ENCODE measurements at regions not wholly inside any gene's neighbourhood (a gene's known extent, or its start where the extent isn't known, plus 50 kb on each side); places are given as distances from the start of the nearest gene placed in this dataset.

DNA sequence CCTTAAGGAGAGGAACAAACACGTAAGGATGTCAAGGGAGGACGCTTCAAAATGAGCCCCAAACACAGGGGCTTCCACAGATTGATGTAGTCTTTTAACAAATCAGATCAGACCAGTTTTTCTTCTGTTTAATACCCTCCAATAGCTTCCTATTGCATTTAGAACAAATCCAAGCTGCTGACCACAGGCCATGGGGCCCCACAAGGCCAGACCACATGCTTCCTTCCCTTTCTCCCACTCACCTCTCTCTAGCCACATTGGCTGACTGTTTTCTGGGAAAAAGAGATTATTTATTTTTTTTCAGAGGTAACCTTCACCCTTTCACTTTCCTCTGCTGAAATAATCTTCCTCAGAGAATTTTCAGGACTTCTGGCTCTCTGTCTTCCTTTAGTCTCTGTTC, 380.6 kb downstream of the SIPA1L2 start:
- DNase-seq (ENCODE audit: low read depth, low spot score), result no peak

DNA sequence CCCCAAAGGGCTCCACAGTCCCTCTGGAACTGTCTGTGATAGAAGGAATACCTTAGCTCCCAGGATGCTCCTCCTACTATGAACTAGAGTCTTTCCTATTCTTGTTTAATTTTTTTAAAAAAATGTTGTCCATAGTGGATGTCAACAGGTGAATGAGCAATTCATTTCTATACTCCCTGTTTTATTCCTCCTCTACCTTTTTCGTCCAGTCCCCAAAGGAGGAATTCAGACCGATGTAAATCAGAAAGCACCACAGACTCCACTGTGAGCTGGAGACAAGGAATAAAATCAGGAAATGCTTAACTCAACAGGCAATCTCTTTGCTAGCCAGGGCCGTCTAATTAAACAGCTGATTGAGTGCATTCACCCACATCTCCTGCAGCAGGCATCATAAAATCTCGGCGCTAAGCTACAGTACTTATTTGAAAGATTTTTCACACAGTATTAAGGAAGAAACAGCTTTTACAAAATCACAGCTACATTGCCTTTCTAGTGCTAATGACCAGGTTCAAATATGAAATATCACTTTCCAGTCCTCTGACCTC, 381.6 kb downstream of the SIPA1L2 start:
- DNase-seq (ENCODE audit: low read depth, low spot score), result no peak

DNA sequence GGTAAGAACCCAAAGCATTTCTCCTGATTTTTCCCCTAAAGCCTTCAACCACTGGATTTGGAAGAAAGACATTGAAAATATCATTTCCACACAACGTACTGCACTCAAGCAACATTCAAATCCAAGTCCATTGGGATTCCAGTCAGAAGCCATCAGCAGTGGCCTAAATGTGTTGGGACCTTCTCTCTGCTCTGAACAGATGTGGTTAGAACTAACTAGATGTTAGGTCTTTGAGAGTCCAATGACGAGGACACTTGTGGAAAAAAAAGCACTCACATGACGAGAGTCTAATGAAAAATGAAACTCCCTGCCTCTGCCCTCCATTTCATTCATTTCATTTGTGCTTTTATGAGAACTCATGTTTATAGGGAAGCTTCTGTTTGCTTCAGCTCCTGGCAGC, 382.3 kb downstream of the SIPA1L2 start:
- no peak for DNase-seq (ENCODE audit: low read depth, low spot score)

DNA sequence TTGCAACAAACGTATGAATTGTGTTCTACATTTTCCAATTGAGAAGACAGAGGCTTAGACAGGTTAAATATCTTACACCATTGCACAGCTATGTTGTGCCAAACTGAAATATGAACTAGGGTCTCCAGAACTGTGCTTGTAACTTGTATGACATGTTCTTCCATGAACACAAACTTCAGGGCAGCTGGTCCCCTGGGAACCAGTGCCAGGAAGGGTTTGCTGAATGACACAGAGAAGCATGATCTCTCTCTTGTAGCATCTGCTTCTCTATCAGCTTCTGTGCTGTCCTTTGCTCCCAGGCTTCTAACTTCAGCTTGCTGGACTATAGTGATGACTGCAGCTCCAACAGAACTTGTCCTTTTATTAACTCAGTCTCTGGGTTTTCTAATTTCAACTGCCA, 385.5 kb downstream of the SIPA1L2 start:
- DNase-seq (ENCODE audit: low read depth, low spot score), result no peak

DNA sequence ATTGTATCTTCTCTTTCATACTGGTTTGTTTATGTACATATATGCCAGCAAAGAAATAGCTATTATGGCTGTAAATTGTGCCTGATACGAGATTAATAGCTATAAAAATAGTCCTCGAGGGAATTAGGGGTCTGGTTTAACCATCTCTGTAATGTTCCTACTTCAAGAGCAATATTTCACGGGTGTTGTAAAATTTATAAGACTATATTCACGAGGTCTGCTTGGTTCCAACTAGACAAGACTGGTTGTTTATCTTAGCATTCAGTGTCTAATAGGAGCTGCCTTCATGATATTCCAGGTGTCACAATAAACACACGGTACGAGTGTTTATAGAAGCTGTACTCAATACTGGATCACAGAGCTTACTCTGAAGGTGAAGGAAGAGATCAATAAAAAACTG, 389.9 kb downstream of the SIPA1L2 start:
- no peak for DNase-seq (ENCODE audit: low read depth, low spot score)

DNA sequence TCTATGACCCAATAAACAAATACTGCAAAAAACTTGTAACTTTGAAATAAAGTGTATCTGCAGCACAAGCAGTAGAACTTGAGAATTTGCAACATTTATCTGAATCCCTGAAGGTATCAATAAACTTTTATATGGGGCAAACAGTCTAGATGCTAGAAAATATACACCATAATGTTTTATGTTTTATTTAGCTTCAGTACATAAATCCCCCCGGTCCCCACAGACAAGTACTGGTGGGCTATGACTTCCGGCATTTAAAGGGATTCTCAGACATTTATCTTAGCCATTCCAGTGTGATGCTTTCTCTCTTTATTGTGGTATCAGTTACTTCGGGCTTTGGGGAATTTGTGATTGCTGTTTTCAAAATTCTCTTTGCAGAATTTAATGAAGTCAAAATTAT, 390.4 kb downstream of the SIPA1L2 start:
- no peak for DNase-seq (ENCODE audit: low read depth, low spot score)

DNA sequence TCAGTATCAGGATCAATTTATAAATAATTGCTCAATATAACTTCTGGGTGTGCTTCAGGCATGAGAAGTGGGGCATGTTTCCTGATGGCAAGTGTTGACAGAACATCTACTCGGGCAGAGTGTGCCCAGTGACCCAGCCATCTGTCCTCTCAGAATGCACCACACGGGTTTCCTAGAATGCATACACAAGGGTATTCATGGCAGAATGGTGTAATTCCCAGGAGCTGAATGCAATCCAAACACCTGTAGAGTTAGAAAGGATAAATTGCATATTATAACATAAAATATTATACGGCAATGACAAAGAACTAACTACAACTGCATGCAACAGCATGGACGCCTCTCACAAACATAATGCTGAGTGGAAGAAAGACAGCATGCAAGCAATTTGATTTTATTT, 391.9 kb downstream of the SIPA1L2 start:
- DNase-seq (ENCODE audit: low read depth, low spot score), result no peak

DNA sequence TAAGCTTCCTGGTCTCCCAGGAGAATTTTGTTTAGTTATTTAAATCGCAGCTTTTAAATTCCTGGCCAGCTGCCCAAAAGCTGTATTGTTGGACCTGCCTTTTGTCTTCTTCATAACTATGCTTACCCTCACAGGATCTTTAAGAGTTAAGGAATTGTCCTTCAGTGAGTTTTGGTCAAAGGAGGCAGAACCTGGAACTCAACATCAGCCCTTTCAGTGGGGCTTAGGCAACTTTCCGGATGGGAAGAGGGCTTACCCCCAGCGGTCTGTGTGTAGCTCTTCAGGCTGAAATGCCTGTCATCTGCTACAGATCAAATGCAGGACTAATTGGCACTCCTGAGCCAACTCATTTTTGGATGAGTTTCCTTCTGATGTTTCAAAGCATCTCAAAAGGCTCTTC, 402.6 kb downstream of the SIPA1L2 start:
- DNase-seq (ENCODE audit: low read depth, low spot score), result peak; percentile 52

DNA sequence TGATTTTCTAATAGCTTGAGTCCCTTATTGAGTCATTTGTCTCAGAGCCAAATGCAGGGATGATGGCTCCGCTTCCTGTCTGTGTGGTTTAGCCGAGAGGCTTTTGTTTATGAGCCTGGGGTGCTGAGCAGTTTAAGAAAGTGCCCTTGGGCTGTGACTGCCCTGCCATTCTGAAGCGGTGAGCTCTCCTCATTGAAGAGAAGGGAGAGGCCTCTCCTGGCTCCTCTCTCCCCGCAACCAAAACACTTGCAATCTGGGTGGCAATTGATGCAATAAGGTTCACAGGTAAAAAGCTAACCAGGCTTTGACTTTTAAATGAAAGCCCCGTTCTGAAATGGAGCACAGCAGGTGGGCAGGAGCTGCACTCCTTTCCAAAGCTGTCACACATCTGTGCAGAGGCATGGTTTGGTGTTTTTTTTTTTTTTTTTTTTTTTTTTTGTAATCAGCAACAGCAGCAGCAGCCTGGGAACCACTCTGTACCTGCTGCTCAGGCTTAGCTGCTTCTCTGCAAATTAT, 403.7 kb downstream of the SIPA1L2 start:
- DNase-seq (ENCODE audit: low read depth, low spot score), result peak; percentile 92

DNA sequence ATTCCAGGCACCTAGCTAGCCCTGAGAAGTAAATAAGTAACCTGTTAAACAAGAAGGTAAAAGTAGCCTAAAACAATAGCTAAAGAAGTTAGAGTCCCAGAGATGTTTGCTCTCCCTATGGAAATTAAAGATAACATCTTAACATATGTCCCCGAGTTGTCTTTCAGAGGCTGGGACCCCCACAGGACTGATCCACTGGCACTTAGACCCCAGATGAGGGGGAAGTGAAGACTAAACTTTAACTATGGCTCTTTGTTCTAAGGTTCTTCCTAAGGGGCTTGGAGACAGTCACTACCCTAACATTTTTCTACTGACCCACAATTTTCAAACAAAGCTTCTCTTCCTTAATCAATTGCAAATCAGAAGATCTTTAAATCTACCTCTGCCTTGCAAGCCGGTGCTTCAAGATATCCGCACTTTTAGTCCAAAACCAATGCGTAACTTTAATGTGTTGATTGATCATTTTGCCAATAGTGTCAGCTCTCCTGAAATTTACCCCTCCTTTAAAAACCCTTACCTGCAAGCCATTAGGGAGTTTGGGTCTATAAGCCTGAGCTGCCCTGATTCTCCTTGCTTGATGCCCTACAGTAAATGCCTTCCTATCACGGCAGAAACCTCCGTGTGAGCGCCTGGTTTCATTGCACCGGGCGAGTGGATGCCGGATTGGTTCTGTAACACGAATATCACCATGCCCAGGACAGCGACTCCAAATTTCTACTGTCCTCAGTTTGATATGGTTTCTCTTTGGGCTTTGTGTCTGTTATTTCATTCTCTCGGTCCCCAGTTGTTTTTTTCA, 404.4 kb downstream of the SIPA1L2 start:
- peak; percentile 20 for DNase-seq (ENCODE audit: low read depth, low spot score)

DNA sequence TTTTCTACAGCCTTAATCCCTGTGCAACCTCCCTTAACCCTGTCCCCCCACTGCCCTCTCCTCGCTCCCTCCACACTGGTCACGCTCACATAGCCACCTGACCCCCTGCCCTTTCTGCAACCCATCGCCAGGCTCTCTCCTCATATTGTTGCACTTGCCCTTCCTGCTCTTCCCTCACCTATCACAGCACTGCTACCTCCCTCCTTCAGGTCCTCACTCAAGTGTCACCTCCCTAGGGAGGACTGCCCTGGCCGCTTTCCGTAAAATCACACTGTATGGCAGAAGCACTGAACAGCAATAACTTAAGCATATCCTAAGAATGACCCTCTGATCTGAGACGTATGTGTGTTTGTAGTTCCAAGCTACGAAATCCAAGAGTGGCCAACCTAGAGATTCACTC, 406.0 kb downstream of the SIPA1L2 start:
- DNase-seq (ENCODE audit: low read depth, low spot score), result no peak

DNA sequence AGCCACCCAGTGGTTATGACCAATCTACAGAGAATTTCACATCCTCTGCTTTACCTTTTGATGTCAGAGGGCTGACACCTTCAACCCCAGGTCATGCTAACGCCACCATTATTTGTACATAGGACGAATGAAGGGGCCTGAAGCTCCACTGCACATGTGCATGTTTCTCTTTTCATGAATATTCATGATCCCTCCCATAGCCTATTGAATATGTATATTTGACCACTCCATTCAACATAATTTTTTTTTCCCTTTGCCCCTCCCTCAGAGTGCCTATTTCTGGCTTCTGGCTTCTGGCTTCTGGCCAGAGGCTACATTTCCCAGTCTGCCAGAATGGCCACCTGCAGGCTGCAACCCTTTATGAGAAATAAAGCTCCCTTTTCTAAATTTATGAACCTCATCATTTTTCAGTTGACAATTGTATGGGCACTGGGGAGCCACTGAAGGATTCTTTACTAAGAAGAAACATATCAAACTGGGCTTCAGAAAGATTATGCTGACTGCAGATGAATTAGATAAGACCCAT, 406.7 kb downstream of the SIPA1L2 start:
- no peak for DNase-seq (ENCODE audit: low read depth, low spot score)

DNA sequence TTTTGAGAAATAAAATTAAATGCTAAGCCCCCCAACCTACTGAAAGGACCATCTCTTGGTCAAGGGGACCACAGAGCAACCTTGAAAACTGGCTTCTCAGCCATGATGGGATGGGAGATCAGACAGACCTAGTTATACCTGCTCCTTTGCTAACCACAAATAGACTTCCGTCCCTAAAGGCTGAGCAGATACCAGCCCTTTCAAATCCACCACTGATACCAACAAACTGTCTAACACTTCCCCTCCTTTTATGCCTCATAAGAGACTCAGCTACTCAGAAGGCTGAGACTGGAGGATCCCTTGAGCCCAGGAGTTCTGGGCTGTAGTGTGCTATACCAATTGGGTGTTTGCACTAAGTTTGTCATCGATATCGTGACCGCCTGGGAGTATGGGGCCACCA, 407.3 kb downstream of the SIPA1L2 start:
- no peak for DNase-seq (ENCODE audit: low read depth, low spot score)

DNA sequence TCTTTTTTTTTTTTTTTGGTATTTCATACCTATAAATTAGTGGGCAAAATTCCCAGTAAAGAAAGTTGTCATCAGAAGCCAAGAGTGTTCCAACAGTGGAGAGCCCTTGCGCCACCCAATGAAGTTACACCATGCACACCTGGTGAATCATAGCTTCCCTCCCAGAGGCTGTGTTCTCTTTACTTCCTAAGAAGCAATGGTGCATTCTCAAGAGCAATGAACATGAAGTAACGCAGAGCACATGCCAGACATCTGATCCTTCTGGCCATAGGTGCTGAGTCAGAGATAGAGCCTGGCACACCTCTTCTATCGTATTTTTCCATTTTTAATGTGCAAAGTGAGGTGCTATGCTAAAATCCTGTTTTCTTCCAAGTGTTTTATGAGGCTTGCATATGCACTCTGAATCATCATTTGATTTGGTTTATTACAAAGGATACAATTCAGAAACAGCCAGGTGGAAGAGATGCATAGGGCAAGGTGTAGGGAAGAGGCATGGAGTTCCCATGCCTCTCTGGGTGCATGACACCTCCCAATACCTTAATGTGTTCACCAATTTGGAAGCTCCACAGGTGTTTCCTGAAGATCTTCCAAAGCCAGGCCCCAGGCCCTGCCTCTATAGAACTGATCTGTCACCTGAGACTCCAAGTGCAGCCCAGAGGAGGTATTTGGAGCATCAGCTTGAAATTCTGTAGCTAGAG, 408.0 kb downstream of the SIPA1L2 start:
- DNase-seq (ENCODE audit: low read depth, low spot score), result no peak

DNA sequence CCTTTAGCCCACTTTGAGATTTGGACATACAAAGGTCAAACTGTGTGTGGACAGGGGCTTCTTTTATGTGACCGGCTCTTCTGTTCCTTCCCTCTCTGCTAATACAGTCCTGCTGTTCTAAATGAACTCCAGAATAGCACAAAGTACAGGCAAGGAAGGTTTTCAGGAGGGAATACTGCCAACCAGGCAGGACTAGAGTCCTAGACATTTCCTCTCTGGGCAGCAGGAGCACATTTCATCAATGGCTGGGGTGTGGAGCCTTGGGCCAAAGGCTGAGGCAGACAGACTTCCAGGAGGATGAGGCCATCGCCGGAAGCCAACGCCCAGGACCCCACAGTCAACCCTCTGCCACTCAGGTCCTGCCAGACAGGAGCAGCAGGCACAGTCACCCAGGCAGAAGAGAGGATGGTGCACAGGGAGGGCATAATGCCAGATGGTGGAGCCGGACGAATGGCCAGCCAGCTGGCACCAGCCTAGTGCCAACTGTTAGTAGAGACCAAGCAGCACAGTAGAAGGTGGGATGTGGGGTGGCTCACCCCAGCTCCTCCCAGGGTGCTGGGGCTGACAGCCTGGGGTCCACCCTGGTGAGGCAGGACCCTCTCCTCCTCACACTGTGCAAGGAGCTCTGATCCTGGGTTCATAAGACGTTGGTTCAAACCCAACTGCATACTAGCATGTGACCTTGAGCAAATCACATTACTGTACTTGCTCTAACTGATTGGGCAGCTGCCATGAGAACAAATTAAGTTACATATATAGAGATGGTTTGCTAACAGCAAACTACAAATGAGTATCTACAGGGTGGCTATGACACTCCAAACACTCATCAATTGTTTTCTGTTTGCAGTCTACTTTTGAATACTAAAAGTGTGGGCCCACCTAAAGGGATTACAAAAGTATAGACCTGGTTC, 410.7 kb downstream of the SIPA1L2 start:
- DNase-seq (ENCODE audit: low read depth, low spot score), result no peak

DNA sequence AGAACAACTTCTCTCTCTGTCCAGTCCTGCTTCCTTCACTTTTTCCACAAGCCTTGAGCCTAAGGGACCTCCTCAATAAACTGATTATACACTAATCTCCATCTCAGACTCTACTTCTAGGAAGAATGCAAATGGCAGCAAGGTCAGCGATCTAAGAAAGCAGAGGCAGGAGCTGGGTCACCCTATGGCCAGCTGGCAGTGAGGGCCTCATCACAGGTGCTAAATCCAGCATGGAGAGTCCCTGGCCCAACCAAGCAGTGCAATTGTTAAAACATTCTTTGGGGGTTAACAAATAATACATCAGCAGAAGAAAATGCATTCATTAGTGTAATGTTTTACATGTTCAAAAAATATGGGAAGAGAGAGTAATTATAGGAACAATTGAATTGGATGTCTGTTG, 416.0 kb downstream of the SIPA1L2 start:
- no peak for DNase-seq (ENCODE audit: low read depth, low spot score)

DNA sequence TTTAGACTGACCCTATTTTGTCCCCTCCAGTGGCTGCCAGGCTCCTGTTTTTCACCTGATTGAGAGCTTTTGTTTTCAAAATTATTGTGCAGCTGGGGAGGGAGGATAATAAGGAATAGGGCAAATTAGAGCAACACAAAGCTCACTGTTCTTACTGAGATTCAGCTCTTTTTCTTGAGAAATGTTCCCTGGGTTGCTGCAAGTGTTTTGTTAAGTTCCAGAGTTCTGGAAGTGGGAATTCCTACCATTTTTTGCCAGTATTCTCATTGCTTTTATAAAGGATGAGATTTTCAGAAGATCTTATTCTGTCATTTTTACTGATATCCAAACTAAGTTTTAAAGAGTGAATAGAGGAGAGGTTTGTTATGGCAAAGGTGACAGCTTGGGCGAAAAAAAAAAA, 417.7 kb downstream of the SIPA1L2 start:
- DNase-seq (ENCODE audit: low read depth, low spot score), result no peak

DNA sequence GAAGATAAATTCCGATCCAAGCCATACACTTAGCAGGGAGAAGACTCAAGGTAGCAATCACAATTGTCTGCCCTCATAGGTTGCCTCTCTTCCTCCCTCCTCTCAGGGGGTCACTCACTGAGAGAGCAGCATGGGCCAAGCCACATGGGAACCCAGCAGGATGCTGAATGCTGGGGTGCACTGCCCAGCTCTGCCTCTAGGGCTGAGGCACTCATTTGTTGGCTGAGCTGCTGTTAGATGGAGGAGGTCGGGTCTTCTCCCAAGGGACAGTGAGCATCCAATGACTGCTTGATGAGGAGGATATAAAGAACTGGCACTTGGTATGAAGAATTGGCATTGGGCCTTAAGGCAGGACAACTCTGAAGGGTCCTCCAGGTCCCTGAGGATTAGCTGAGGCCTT, 418.8 kb downstream of the SIPA1L2 start:
- DNase-seq (ENCODE audit: low read depth, low spot score), result peak; percentile 32

DNA sequence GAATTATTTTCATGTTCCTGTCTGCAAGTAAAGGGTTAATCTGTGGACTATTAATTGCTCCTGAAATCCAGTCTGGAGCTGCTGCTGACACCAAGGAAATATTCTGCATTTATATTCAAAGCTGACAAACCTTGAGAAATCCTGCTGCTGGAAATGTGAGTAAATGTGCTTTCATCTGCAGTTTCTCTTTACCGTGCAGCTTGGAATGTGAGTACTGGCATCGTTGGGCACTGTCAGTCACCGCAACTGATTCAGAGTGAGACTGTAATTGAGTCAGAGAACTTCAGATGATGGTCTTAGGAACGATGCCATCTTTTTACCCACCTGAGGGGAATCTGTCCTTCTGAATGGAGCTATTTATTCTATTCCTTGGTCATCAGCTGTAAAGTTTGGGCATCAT, 420.6 kb downstream of the SIPA1L2 start:
- DNase-seq (ENCODE audit: low read depth, low spot score), result no peak

DNA sequence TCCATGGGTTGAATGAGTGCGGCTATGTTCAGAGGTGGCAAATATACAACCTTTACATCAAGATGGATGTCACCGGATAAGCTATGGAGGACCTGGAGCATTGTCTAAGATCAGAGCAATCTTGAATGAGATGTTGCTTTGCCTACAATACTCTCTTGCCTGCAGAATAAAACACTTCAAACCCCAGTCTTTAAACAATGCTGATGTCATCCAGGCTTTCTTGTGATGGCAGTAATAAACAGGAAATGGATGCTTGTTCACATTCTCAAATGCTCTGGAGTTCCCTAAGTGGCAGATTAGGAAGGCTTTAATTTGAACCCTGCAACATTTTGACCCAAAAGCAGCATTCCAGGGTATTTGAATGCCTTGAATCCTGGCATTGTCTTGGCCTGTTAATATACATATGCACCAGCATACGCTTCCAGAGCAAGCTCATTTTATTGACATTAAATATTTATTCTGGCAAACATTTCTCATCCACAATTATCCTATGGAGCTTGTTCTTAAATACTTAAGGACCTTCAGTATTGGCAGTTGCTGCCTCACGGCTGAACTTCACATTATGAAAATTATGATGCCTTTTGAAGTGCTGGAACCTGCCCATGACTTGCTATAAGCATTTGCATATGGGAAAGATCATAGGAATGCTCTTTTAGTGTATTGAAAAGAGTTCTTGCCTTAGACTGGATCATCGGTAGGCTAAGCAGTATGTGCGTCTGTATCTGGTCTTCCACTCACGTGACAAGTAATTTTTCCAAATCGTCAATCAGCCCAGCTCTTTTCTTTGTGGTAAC, 422.7 kb downstream of the SIPA1L2 start:
- DNase-seq (ENCODE audit: low read depth, low spot score), result no peak

DNA sequence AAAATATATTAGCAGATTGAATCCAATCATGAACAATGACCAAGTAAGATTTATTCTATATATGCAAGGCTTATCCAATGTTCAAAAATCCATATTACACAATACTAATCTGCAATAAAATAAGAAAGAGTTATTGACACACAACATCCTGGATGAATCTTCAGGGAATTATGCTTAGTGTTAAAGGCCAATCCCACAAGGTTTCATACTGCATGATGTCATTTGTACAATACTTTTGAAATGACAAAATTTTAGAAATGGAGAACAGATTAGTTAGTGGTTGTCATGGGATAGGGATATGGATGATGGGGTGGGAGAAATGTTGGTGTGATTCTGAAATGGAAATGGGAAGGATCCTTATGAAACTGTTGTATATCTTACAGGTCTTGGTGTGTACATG, 425.7 kb downstream of the SIPA1L2 start:
- no peak for DNase-seq (ENCODE audit: low read depth, low spot score)

All from ELF-1 (cell line).